ENCODE measurements at regions not wholly inside any gene's neighbourhood (a gene's known extent, or its start where the extent isn't known, plus 50 kb on each side); places are given as distances from the start of the nearest gene placed in this dataset.

DNA sequence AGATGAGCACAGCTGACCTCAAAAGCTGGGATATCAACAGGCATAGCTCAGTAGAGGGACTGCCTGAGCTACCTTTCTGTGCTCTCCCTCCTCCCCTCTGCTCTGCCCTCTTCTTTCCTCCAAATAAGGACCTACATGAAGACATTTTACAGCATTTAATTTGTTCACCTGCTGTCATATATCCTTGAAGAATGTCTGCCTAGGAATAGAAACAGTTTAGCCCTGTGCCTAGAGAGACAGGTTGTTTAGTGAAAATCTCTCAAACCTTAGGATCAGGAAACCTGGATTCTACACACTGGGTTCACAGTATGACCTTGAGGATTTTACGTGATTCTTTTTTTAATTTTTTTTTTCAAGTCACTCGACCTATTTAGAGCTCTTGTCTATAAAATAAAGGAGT is 213.0 kb upstream of the SETBP1 start:
- no peak for DNase-seq

DNA sequence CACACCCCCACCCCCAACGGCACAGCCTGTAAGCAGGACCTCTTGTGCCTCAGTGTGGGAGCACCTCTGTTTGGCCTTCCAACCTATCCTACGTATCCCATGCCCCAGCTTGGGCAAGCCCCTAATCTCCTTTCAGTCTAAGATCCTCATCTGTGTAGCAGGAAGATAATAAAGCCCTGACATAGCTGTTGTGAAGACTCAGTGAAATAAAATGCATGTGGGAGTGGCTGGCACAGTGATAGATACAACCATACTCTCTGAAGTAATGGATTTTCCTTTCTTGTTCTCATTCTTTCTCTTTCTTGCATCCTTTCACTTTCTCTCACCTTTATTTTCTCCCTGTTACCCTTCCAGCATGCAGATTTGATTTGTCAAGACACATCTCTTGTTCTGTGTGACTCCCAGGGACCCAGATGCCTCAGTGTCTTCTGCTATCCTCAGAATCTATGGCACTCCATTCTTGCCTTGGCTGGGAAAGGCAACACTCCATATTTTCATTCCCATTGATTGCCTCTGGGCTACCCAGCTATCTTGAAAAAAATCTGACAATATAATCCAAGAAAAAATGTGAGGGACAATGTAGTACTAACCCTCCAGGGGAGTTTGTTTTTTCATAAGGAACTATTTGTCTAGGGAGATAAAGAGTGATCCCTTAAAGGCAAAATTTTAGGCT is 207.2 kb upstream of the SETBP1 start:
- no peak for DNase-seq

- no peak for DNase-seq
These were observed 206.6 kb upstream of the SETBP1 start for GRCh38 chr18:44474067-44474411.

DNA sequence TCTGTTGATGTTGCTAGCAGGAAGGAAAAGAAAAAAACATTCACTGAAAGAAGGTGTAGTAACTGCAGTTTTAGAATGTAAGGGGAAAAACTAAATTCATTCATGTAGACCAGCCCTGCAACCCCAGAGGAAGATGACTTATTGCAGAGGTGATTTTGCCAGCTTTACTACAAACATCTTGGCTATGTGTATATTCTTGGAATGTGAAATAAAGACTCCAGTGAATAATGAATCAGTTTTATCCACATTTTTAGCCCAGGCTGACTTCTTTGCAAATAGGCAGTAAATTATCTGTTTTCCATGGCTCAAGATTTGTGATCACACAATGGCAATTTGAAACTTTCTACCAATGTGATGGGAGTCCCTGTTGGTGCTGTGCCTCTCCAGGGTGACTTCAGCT is 206.1 kb upstream of the SETBP1 start:
- DNase-seq: no peak

- DNase-seq: no peak
These were observed 197.9 kb upstream of the SETBP1 start for GRCh38 chr18:44482761-44483160.

- no peak for DNase-seq
These were observed 185.5 kb upstream of the SETBP1 start for GRCh38 chr18:44495151-44495550.

- DNase-seq: no peak
These were observed 183.4 kb upstream of the SETBP1 start for GRCh38 chr18:44497311-44497710.

DNA sequence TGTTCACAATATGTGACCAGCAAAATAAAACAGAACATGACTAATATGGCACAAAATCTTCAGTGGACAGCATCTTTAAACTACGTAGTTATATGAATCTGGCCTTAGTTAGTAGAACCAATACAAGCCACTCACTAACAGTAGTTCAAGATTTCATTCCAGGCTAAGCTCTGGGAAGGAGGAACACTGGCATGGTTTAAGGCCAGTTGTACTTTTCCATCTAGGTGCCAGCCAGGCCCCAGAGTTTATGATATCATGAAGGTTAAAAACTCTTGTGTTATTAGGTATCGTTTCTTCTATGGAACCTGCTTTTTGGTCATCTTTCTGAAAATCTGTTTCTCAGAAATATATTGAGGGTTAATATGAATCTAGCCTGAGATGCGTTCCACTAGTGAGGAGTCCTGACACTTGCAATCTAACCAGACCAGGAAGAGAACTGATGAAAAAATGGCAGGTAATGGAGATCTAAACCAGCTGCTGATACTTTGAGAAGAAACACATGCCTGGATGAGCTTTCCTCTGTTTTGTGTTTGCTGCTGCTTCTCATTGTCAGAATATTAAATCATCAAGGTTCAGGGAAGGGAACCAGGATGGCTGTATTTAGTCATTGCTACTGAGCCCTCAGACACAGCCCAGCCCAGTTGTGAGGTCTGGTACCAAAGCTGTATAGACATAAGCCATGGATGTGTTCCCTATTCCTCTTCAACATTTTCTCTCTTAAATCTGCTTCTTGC is 182.8 kb upstream of the SETBP1 start:
- DNase-seq: no peak

- no peak for DNase-seq
These were observed 179.7 kb upstream of the SETBP1 start for GRCh38 chr18:44500808-44501610.

- DNase-seq: no peak
These were observed 178.5 kb upstream of the SETBP1 start for GRCh38 chr18:44502221-44502620.

- peak; percentile 2 for DNase-seq
These were observed 177.9 kb upstream of the SETBP1 start for GRCh38 chr18:44502790-44503189.

DNA sequence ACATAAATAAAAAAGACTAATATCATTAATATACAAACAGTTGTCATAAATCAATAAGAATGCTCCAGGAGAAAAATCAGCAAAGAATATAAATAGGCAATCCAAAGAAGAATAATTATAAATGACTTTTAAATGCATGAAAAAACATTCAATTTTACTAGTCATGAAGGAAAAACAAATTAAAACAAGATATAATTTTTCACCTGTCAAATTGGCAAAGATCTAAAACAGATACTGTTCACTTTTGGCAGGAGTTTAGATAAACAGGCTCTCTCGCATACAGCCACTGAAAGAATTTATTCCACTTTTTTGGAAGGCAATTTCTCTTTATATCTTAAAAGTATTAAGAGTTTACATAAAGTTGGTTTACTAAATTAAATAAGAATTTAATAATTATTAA is 176.8 kb upstream of the SETBP1 start:
- DNase-seq: no peak

- peak; percentile 78 for DNase-seq
These were observed 172.9 kb upstream of the SETBP1 start for GRCh38 chr18:44507729-44508325.

DNA sequence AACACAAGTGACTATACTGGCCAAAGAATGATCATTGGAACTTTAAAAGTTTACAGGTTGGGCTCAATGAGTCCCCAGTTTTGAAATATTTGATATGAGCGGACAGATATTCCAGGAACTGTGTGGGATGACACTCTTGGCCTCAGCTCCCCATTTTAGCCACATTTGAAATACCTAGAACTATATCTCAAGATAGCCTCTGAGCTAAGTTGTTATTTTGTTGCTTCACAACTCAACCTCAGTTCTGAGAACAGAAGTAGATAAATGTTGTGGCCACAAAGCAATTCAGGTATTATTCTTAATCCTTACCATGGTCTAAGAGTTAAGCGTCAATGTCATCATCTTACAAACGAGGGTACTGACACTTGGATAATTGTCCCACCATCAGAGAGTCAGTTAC is 172.2 kb upstream of the SETBP1 start:
- peak; percentile 48 for DNase-seq

- no peak for DNase-seq
These were observed 171.6 kb upstream of the SETBP1 start for GRCh38 chr18:44509048-44509447.

DNA sequence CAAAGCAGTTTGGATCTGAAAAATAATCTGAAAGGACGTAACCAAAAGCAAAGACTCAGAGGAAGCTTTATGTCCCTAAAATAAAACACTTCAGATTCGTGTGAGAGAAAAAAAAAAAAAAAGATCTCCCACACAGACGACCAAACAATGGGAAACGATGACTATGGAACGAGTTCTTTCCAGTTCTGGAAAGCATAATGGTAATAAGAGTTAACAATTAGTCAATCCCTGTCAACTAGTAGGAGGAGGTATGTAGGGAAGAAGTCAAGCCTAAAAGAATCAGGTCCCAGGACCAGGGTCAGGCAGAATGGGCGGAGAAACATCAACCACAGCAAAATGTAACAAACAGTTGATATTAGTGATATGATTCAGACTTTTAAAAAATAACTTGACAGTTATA is 170.3 kb upstream of the SETBP1 start:
- DNase-seq: no peak

DNA sequence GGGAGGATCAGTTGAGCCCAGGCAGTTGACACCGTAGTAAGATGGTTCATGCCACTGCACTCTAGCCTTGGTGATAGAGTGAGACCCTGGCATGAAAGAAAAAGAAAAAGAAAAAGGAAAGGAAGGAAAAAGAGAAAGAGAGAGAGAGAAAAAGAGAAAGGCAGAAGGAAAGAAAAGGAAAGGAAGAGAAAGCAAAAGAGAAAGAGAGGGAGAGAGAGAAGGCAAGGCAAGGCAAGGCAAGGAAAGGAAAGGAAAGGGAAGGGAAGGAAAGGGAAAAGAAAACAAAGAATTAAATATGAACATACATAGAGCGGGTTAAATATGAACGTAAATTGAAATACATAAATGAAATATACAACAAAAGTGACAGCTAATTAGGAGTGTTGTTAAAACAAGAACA is 167.5 kb upstream of the SETBP1 start:
- DNase-seq: no peak

DNA sequence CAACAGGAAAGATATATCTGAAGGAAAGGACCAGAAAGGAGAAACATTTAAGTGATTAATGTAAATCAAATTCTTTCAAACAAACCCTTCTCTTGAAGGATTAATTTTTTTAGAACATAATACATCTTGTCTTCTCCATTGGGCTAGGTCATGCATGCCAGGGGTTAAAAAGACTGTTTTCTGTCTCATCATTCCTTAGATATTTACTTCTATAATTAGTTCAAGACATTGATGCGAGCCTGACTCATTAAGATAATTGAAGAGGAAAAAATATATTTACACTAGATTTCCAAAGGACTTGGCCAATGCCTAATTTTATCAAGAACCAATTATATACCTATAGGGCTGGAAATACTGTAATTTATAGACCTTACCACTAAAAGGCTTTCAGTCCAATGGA is 166.6 kb upstream of the SETBP1 start:
- DNase-seq: no peak

DNA sequence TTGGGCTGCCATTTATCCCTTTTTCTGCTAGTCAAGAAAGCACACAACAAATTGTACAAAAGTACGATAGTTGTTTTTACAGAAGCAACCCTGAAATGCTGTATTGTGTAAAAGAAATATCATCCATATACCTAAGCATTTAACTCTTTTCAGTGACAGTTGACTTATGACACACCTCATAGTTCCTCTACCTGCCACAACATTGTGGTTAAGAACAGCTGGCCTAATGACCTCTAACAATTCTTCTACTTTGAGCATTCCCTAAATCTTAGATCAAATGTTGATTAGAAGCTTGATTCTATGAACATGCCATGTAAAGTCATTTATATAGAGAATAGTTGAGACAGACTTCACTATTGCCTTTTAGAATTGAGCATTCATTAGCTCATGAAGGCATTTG is 165.9 kb upstream of the SETBP1 start:
- no peak for DNase-seq

- no peak for DNase-seq
These were observed 164.2 kb upstream of the SETBP1 start for GRCh38 chr18:44516450-44516849.

GRCh38 chr18:44517136-44517535 is 163.6 kb upstream of the SETBP1 start:
- DNase-seq: no peak

DNA sequence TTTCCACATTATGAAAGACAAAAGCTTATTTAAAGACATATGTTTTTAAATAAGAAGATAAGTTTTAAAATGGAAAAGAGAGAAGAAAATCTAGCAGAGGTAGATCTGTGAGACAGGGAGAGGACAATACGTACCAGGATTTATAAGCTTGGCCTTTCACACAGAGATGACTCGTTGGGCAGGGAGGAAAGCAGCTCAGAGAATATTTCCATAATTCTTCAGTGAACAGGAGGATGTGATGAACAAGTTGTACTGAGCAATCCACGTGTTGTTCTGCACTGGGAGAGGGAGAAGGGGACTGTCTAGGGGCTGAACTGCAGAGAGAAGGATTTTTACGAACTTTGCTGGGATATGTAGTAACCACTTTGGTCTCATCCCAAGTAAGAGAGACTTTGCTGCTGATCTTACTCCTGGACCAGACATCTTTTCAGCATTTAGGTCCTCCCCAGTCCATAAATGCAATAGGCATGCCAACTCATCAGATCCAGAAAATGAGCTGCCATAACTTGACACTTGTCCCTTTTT is 162.5 kb upstream of the SETBP1 start:
- DNase-seq: no peak

DNA sequence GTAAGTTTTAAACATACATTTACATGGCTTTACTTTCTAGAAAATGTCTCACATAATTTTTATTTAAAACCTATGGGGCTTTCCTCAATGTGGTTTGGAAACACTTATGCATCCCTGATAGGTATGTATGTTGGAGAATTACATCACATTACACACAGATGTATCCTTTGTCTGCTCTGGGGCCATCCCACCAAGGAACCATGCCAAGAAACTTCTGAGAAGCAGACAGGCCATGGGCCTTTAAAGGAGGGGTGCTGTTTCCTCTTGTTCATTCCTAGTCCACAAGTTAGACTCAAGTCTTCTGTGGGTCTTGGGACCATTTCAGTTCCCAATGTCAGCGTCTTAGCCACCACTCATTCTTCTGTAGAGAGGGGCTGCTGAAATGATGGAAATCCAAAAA is 162.0 kb upstream of the SETBP1 start:
- DNase-seq: no peak
